Smooth muscle cell (in vitro differentiated cells): ENCODE measurements at regions not wholly inside any gene's neighbourhood (a gene's known extent, or its start where the extent isn't known, plus 50 kb on each side); places are given as distances from the start of the nearest gene placed in this dataset.

Experiments
- DNase-seq: peaks from one replicate; lab custom pipeline; 2025; ENCODE audit not compliant: unreplicated experiment; lab: John Stamatoyannopoulos, UW
- H2AFZ ChIP-seq: fragments of 200-600 bp; sonication (generic); 2 replicates; pipeline ENCODE4 v1.6.0; 2016; ENCODE audit warnings: antibody characterized with exemption, low read depth, mild to moderate bottlenecking
- H3F3A ChIP-seq: fragments of 200-600 bp; sonication (generic); 2 replicates; pipeline ENCODE4 v1.6.0; 2017; ENCODE audit warnings: antibody characterized with exemption, low read depth
- H3K27ac ChIP-seq: fragments of 200-600 bp; sonication (generic); 2 replicates; pipeline ENCODE4 v1.5.1; 2016; ENCODE audit warnings: low read depth, mild to moderate bottlenecking
- H3K27me3 ChIP-seq: fragments of 200-600 bp; sonication (generic); 2 replicates; pipeline ENCODE4 v1.6.1; 2016; ENCODE audit warnings: low read depth, mild to moderate bottlenecking
- H3K36me3 ChIP-seq: fragments of 200-600 bp; sonication (generic); 2 replicates; pipeline ENCODE4 v1.5.1; 2016; ENCODE audit warnings: low read depth
- H3K4me1 ChIP-seq: fragments of 200-600 bp; sonication (generic); 2 replicates; pipeline ENCODE4 v1.5.1; 2016; ENCODE audit warnings: low read depth
- H3K4me2 ChIP-seq: fragments of 200-600 bp; sonication (generic); 2 replicates; pipeline ENCODE4 v1.6.0; 2016; ENCODE audit warnings: mild to moderate bottlenecking
- H3K4me3 ChIP-seq: fragments of 200-600 bp; sonication (generic); 2 replicates; pipeline ENCODE4 v1.5.1; 2016; ENCODE audit warnings: mild to moderate bottlenecking
- H3K79me2 ChIP-seq: fragments of 200-600 bp; sonication (generic); 2 replicates; pipeline ENCODE4 v1.6.0; 2016; ENCODE audit warnings: low read depth, mild to moderate bottlenecking
- H3K9ac ChIP-seq: fragments of 200-600 bp; sonication (generic); 2 replicates; pipeline ENCODE4 v1.6.0; 2016; ENCODE audit warnings: low read depth
- H3K9me3 ChIP-seq: fragments of 200-600 bp; sonication (generic); replicated peaks from 2 replicates; pipeline ENCODE4 v1.5.1; 2016; ENCODE audit warnings: low read depth
- H4K20me1 ChIP-seq: fragments of 200-600 bp; sonication (generic); 2 replicates; pipeline ENCODE4 v1.6.0; 2016; ENCODE audit warnings: low read depth
- WGBS: methylation state at CpG from one replicate; pipeline ENCODE4 v1.1.7; 2016; ENCODE audit warnings: low lambda C conversion rate; 5-methylcytosine and 5-hydroxymethylcytosine counted together
- TF ChIP-seq, protein P1 (sequence below): fragments of 200-600 bp; sonication (generic); IDR thresholded peaks from 2 replicates; pipeline ENCODE4 v1.5.1; 2017; ENCODE audit warnings: borderline replicate concordance, mild to moderate bottlenecking, antibody characterized with exemption; ENCODE audit not compliant: insufficient read depth, poor library complexity, severe bottlenecking

DNA sequence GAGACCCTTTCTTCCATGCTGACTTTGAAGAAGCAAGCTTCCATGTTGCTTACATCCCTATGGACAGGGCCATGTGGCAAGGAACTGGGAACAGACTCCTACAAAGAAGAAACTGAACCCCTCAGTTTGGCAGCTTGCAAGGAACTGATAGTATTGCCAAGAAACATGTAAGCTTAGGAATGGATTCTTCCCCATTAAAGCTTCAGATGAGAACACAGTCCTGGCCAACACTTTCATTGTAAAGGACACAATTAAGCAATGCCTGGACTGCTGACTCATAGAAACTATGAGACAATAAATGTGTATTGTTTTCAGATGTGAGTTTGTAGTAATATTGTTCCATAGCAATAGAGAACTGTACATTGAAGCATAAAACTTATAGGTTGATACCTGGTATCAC lies 82.4 kb downstream of the AASDHPPT start:
- no peaks in the 10 kb centered on the region for H3K79me2 ChIP-seq
- H3K4me3 ChIP-seq, result no peak overlapping the region
- no peaks in the 10 kb centered on the region for H3F3A ChIP-seq
- no peaks in the 10 kb centered on the region for H3K36me3 ChIP-seq
- H3K9me3 ChIP-seq, result no peaks in the 10 kb centered on the region
- no peaks in the 10 kb centered on the region for H4K20me1 ChIP-seq
- DNase-seq, result no peak
- no peak overlapping the region for H3K27ac ChIP-seq
- no peak overlapping the region for H3K9ac ChIP-seq
- TF ChIP-seq, protein P1, sequence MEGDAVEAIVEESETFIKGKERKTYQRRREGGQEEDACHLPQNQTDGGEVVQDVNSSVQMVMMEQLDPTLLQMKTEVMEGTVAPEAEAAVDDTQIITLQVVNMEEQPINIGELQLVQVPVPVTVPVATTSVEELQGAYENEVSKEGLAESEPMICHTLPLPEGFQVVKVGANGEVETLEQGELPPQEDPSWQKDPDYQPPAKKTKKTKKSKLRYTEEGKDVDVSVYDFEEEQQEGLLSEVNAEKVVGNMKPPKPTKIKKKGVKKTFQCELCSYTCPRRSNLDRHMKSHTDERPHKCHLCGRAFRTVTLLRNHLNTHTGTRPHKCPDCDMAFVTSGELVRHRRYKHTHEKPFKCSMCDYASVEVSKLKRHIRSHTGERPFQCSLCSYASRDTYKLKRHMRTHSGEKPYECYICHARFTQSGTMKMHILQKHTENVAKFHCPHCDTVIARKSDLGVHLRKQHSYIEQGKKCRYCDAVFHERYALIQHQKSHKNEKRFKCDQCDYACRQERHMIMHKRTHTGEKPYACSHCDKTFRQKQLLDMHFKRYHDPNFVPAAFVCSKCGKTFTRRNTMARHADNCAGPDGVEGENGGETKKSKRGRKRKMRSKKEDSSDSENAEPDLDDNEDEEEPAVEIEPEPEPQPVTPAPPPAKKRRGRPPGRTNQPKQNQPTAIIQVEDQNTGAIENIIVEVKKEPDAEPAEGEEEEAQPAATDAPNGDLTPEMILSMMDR, result no peak
- no peaks in the 10 kb centered on the region for H3K27me3 ChIP-seq
- H3K4me2 ChIP-seq, result no peak overlapping the region
- no peak overlapping the region for H2AFZ ChIP-seq
- no peaks in the 10 kb centered on the region for H3K4me1 ChIP-seq

DNA sequence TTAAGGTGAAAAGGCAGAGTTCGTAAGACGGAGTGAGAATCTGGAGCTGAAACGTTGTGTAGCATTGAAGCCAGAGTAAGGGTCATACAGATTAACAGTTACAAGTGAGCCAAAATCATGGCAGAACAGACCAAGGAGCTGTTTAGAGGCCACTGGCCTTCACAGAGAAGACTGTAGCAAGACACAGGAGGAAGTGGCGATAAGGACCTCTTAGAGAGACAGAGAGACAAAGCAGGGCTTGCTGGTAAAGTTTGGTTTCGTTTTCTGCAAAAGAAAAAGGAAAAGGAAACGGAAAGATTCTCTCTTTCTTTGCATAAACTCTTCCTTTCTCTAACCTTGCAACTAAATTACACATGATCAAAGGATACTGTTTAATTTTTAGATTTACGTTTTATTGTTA lies 83.0 kb downstream of the AASDHPPT start:
- no peaks in the 10 kb centered on the region for H3K9me3 ChIP-seq
- H3K79me2 ChIP-seq, result no peaks in the 10 kb centered on the region
- H4K20me1 ChIP-seq, result no peaks in the 10 kb centered on the region
- H3F3A ChIP-seq, result no peaks in the 10 kb centered on the region
- WGBS, result 88% methylated on average over 7 of the region's 7 CpGs
- H3K4me1 ChIP-seq, result no peaks in the 10 kb centered on the region
- no peaks in the 10 kb centered on the region for H3K36me3 ChIP-seq
- TF ChIP-seq, protein P1, result no peak
- DNase-seq, result no peak
- no peak overlapping the region for H3K9ac ChIP-seq
- no peak overlapping the region for H3K27ac ChIP-seq
- no peak overlapping the region for H3K4me3 ChIP-seq
- H2AFZ ChIP-seq, result no peak overlapping the region
- no peak overlapping the region for H3K4me2 ChIP-seq
- H3K27me3 ChIP-seq, result no peaks in the 10 kb centered on the region

DNA sequence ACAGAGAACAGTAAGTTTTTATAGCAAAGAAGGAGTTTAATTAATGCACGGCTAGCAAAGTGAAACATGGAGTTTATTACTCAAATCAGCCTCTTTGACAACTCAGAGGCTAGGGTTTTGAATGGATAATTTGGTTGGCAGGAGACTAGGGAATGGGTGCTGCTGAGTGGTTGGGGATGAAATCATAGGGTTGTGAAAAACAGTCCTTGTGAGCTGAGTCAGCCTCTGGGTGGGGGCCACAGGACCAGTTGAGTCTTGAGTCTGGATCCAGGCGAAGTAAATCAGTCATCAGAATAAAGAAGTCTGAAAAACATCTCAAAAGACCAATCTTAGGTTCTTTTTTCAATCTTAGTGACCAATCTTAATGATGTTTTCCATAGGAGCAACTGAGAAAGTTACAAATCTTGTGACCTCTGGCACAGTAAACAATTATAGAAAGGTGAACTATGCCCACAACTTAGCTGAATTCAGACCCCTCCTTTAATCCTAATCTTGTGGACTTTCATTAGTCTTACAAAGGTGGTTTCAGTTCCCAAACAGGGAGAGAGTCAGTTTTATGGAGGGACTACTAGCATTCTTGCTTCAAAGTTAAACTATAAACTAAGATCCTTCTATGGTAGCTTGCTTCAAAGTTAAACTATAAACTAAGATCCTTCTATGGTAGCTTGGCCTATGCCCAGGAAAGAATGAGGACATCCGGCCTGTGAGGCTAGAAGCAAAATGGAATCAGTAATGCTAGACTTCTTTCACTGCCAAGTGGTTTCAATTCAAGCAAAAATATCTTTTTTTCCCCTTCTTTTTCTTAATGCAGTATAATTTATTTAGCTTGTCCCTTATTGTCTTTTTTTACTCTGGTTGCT lies 84.5 kb downstream of the AASDHPPT start:
- Histone ChIP-seq H3K9me3 (no peaks in the 10 kb centered on the region), H3K36me3 (no peaks in the 10 kb centered on the region), H3K27me3 (no peaks in the 10 kb centered on the region), H3K27ac (no peak overlapping the region), H3K4me3 (no peak overlapping the region), H3K9ac (no peak overlapping the region), H2AFZ (no peak overlapping the region), H3K4me1 (no peaks in the 10 kb centered on the region), H3F3A (no peaks in the 10 kb centered on the region), H3K79me2 (no peaks in the 10 kb centered on the region), H4K20me1 (no peaks in the 10 kb centered on the region), H3K4me2 (no peak overlapping the region)
- DNase-seq, result no peak
- TF ChIP-seq, protein P1, result no peak
- WGBS, result 95% methylated on average over 3 of the region's 3 CpGs

DNA sequence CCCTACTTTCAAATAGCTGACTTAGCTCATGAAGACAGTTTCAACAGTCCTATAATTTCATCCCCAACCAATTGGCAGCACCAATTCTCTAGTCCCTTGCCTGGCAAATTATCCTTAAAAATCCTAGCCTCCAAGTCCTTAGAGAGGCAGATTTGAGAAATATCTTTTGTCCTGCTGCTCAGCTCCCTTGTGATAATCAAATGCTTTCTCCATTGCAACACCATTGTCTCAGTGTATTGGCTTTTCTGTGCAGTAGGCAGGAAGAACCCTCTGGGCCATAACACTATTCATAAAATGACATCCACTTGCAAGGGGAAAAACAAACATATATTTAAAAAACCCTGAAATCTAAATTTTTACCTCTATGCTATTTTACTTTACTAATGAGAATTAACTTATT lies 89.6 kb downstream of the AASDHPPT start:
- Histone ChIP-seq H3K36me3 (no peaks in the 10 kb centered on the region), H2AFZ (no peak overlapping the region), H3K79me2 (no peaks in the 10 kb centered on the region), H4K20me1 (no peaks in the 10 kb centered on the region), H3K9ac (no peak overlapping the region), H3K27ac (no peak overlapping the region), H3K4me1 (no peaks in the 10 kb centered on the region), H3K27me3 (no peaks in the 10 kb centered on the region), H3K4me3 (no peak overlapping the region), H3F3A (no peaks in the 10 kb centered on the region), H3K9me3 (no peaks in the 10 kb centered on the region), H3K4me2 (no peak overlapping the region)
- TF ChIP-seq, protein P1, result no peak
- no peak for DNase-seq
